Endothelial cell (in vitro differentiated cells): ENCODE measurements at regions not wholly inside any gene's neighbourhood (a gene's known extent, or its start where the extent isn't known, plus 50 kb on each side); places are given as distances from the start of the nearest gene placed in this dataset.
"Not testable (repeated sequence)": the region's sequence is repeated elsewhere in the genome, so short reads cannot be mapped to it uniquely, and the experiment has no call there.

ENCODE experiments used
- DNase-seq: peaks from one replicate; pipeline ENCODE4 v3.0.0; 2021; ENCODE audit warnings: low spot score
- H3K27ac Mint-ChIP-seq: one replicate; pipeline ENCODE4 v1.8.0; 2021; ENCODE audit warnings: mixed read lengths, inconsistent platforms; ENCODE audit not compliant: unreplicated experiment
- H3K27me3 Mint-ChIP-seq: one replicate; pipeline ENCODE4 v1.8.0; 2021; ENCODE audit warnings: mild to moderate bottlenecking, moderate library complexity, mixed read lengths, inconsistent platforms; ENCODE audit not compliant: unreplicated experiment
- H3K36me3 Mint-ChIP-seq: one replicate; pipeline ENCODE4 v1.8.0; 2021; ENCODE audit warnings: mild to moderate bottlenecking, low read depth, mixed read lengths, inconsistent platforms; ENCODE audit not compliant: unreplicated experiment
- H3K4me1 Mint-ChIP-seq: one replicate; pipeline ENCODE4 v1.8.0; 2021; ENCODE audit warnings: mild to moderate bottlenecking, mixed read lengths, inconsistent platforms; ENCODE audit not compliant: unreplicated experiment
- H3K4me3 Mint-ChIP-seq: one replicate; pipeline ENCODE4 v1.8.0; 2021; ENCODE audit warnings: mild to moderate bottlenecking, mixed read lengths, inconsistent platforms; ENCODE audit not compliant: unreplicated experiment
- H3K9me3 Mint-ChIP-seq: one replicate; pipeline ENCODE4 v1.8.0; 2021; ENCODE audit warnings: mixed read lengths, inconsistent platforms; ENCODE audit not compliant: unreplicated experiment
- TF ChIP-seq, protein P1 (sequence below): fragments of 200-600 bp; sonication (generic); IDR thresholded peaks from one replicate; pipeline ENCODE4 v1.5.0; 2021; ENCODE audit warnings: antibody characterized with exemption; ENCODE audit not compliant: unreplicated experiment

GRCh38 chr13:30837227-30838159, 68.6 kb upstream of the MEDAG start:
- TF ChIP-seq, protein P1, sequence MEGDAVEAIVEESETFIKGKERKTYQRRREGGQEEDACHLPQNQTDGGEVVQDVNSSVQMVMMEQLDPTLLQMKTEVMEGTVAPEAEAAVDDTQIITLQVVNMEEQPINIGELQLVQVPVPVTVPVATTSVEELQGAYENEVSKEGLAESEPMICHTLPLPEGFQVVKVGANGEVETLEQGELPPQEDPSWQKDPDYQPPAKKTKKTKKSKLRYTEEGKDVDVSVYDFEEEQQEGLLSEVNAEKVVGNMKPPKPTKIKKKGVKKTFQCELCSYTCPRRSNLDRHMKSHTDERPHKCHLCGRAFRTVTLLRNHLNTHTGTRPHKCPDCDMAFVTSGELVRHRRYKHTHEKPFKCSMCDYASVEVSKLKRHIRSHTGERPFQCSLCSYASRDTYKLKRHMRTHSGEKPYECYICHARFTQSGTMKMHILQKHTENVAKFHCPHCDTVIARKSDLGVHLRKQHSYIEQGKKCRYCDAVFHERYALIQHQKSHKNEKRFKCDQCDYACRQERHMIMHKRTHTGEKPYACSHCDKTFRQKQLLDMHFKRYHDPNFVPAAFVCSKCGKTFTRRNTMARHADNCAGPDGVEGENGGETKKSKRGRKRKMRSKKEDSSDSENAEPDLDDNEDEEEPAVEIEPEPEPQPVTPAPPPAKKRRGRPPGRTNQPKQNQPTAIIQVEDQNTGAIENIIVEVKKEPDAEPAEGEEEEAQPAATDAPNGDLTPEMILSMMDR = no peak
- peaks cover 7% of the 10 kb centered on the region for H3K27me3 Mint-ChIP-seq
- H3K36me3 Mint-ChIP-seq = peaks cover 7% of the 10 kb centered on the region
- no peak for DNase-seq
- H3K4me3 Mint-ChIP-seq = no peak overlapping the region
- H3K9me3 Mint-ChIP-seq = no peaks in the 10 kb centered on the region
- no peak overlapping the region for H3K27ac Mint-ChIP-seq
- peaks cover 4% of the 10 kb centered on the region for H3K4me1 Mint-ChIP-seq

DNA sequence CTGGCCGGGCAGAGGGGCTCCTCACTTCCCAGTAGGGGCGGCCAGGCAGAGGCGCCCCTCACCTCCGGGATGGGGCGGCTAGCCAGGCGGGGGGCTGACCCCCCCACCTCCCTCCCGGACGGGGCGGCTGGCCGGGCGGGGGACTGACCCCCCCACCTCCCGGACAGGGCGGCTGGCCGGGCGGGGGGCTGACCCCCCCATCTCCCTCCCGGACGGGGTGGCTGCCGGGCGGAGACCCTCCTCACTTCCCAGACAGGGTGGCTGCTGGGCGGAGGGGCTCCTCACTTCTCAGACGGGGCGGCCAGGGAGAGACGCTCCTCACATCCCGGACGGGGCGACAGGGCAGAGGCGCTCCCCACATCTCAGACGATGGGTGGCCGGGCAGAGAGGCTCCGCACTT, 66.4 kb upstream of the MEDAG start:
- not testable (repeated sequence) for H3K36me3 Mint-ChIP-seq, H3K4me3 Mint-ChIP-seq, H3K27me3 Mint-ChIP-seq, DNase-seq, H3K9me3 Mint-ChIP-seq, H3K27ac Mint-ChIP-seq, H3K4me1 Mint-ChIP-seq

DNA sequence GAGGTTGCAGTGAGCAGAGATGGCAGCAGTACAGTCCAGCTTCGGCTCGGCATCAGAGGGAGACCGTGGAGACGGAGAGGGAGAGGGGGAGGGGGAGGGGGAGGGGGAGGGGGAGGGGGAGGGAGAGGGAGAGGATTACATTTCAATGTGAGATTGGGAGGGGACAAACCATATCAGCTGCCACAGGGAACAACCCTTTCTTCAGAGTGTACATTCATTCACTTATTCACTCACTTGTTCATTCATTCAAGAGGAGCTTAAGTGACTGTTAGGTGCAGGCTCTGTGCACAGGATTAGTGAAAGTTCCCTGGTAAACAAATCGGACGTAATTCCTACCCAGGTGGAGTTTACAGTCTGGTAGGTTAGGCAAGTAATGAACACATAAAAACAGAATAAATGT, 65.6 kb upstream of the MEDAG start:
- Mint-ChIP-seq H3K4me3 (no peak overlapping the region), H3K36me3 (peaks cover 7% of the 10 kb centered on the region), H3K4me1 (peaks cover 5% of the 10 kb centered on the region), H3K9me3 (no peaks in the 10 kb centered on the region), H3K27me3 (peaks cover 4% of the 10 kb centered on the region), H3K27ac (no peak overlapping the region)
- no peak for DNase-seq
- TF ChIP-seq, protein P1 = no peak

DNA sequence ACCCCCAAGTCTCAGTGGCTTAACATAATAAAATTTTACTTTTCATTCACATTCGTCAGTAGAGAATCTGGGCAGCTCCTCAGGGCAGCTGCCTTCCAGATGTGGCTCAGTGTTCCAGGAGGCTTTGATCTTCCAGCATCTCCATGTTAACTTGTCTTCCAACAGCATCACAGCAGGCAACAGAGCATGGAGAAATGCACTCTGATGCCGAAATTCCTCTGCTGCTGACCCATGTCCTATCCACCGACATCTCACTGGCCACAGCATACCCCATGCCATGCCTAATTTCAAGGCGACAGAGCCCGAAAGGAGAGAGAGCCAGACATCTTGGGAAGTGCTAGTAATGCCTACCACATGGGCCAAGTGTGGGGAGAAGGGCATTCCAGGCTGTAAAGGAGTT, 64.9 kb upstream of the MEDAG start:
- H3K27ac Mint-ChIP-seq = no peak overlapping the region
- peaks cover 7% of the 10 kb centered on the region for H3K4me1 Mint-ChIP-seq
- no peak overlapping the region for H3K4me3 Mint-ChIP-seq
- peaks cover 7% of the 10 kb centered on the region for H3K36me3 Mint-ChIP-seq
- TF ChIP-seq, protein P1 = no peak
- no peak for DNase-seq
- H3K27me3 Mint-ChIP-seq = peaks cover 4% of the 10 kb centered on the region
- H3K9me3 Mint-ChIP-seq = no peaks in the 10 kb centered on the region

GRCh38 chr13:30843548-30843947, 62.5 kb upstream of the MEDAG start:
- no peak for DNase-seq
- Mint-ChIP-seq H3K27me3 (no peaks in the 10 kb centered on the region), H3K36me3 (no peaks in the 10 kb centered on the region), H3K4me1 (peaks cover 3% of the 10 kb centered on the region), H3K4me3 (no peak overlapping the region), H3K9me3 (no peaks in the 10 kb centered on the region), H3K27ac (no peak overlapping the region)
- TF ChIP-seq, protein P1 = no peak
